ENCODE measurements at regions not wholly inside any gene's neighbourhood (a gene's known extent, or its start where the extent isn't known, plus 50 kb on each side); places are given as distances from the start of the nearest gene placed in this dataset.

- H3K36me3 ChIP-seq (ENCODE audit: insufficient read depth, low read length): no peaks in the 10 kb centered on the region
- no peaks in the 10 kb centered on the region; the same call in 1 of the 2 replicates for H3K9me3 ChIP-seq (ENCODE audit: low read depth, low read length)
- no peak overlapping the region for H3K9ac ChIP-seq (ENCODE audit: insufficient read length)
- no peak for DNase-seq (ENCODE audit: low read depth, low spot score)
- H3K4me3 ChIP-seq: no peak overlapping the region
- TF ChIP-seq POLR2AphosphoS5 (IDR thresholded peaks at IDR 0.05; ENCODE audit: borderline replicate concordance, low read depth, low read length) (no peak), FOXP2 (optimal IDR thresholded peaks at IDR 0.05; ENCODE audit: control extremely low read depth, extremely low read length, insufficient read depth) (no peak), EZH2 (IDR thresholded peaks at IDR 0.05) (no peak)
- no peak overlapping the region for H3K27ac ChIP-seq
Observed at GRCh38 chr9:129291041-129291501, 113.0 kb upstream of the IER5L start.

- TF ChIP-seq POLR2AphosphoS5 (IDR thresholded peaks at IDR 0.05; ENCODE audit: borderline replicate concordance, low read depth, low read length) (no peak), EZH2 (IDR thresholded peaks at IDR 0.05) (no peak), FOXP2 (optimal IDR thresholded peaks at IDR 0.05; ENCODE audit: control extremely low read depth, extremely low read length, insufficient read depth) (no peak)
- DNase-seq (ENCODE audit: low read depth, low spot score): no peak
- Histone ChIP-seq H3K9me3 (ENCODE audit: low read depth, low read length) (no peaks in the 10 kb centered on the region), H3K9ac (ENCODE audit: insufficient read length) (no peak overlapping the region), H3K36me3 (ENCODE audit: insufficient read depth, low read length) (no peaks in the 10 kb centered on the region), H3K27ac (no peak overlapping the region), H3K4me3 (no peak overlapping the region)
Observed at GRCh38 chr9:129290606-129291005, 112.5 kb upstream of the IER5L start.

GRCh38 chr9:129289883-129290282, 111.8 kb upstream of the IER5L start:
- no peaks in the 10 kb centered on the region for H3K36me3 ChIP-seq (ENCODE audit: insufficient read depth, low read length)
- TF ChIP-seq POLR2AphosphoS5 (IDR thresholded peaks at IDR 0.05; ENCODE audit: borderline replicate concordance, low read depth, low read length): no peak
- TF ChIP-seq FOXP2 (optimal IDR thresholded peaks at IDR 0.05; ENCODE audit: control extremely low read depth, extremely low read length, insufficient read depth): no peak
- TF ChIP-seq EZH2 (IDR thresholded peaks at IDR 0.05): no peak
- no peaks in the 10 kb centered on the region for H3K9me3 ChIP-seq (ENCODE audit: low read depth, low read length)
- H3K4me3 ChIP-seq: no peak overlapping the region
- H3K9ac ChIP-seq (ENCODE audit: insufficient read length): no peak overlapping the region
- DNase-seq (ENCODE audit: low read depth, low spot score): no peak
- no peak overlapping the region for H3K27ac ChIP-seq

- no peaks in the 10 kb centered on the region for H3K9me3 ChIP-seq (ENCODE audit: low read depth, low read length)
- no peak overlapping the region for H3K27ac ChIP-seq
- DNase-seq (ENCODE audit: low read depth, low spot score): no peak
- no peak overlapping the region for H3K4me3 ChIP-seq
- TF ChIP-seq FOXP2 (optimal IDR thresholded peaks at IDR 0.05; ENCODE audit: control extremely low read depth, extremely low read length, insufficient read depth) (no peak), POLR2AphosphoS5 (IDR thresholded peaks at IDR 0.05; ENCODE audit: borderline replicate concordance, low read depth, low read length) (no peak), EZH2 (IDR thresholded peaks at IDR 0.05) (no peak)
- no peak overlapping the region for H3K9ac ChIP-seq (ENCODE audit: insufficient read length)
- no peaks in the 10 kb centered on the region for H3K36me3 ChIP-seq (ENCODE audit: insufficient read depth, low read length)
Observed at GRCh38 chr9:129289131-129289731, 111.2 kb upstream of the IER5L start.

GRCh38 chr9:129287619-129288305, 109.7 kb upstream of the IER5L start:
- TF ChIP-seq FOXP2 (optimal IDR thresholded peaks at IDR 0.05; ENCODE audit: control extremely low read depth, extremely low read length, insufficient read depth) (no peak), POLR2AphosphoS5 (IDR thresholded peaks at IDR 0.05; ENCODE audit: borderline replicate concordance, low read depth, low read length) (no peak), EZH2 (IDR thresholded peaks at IDR 0.05) (no peak)
- DNase-seq (ENCODE audit: low read depth, low spot score): no peak
- Histone ChIP-seq H3K27ac (no peak overlapping the region), H3K36me3 (ENCODE audit: insufficient read depth, low read length) (no peaks in the 10 kb centered on the region), H3K9ac (ENCODE audit: insufficient read length) (no peak overlapping the region), H3K9me3 (ENCODE audit: low read depth, low read length) (no peaks in the 10 kb centered on the region), H3K4me3 (no peak overlapping the region)

GRCh38 chr9:129285979-129286772, 108.1 kb upstream of the IER5L start:
- no peak overlapping the region for H3K9ac ChIP-seq (ENCODE audit: insufficient read length)
- H3K4me3 ChIP-seq: no peak overlapping the region
- H3K27ac ChIP-seq: no peak overlapping the region
- TF ChIP-seq FOXP2 (optimal IDR thresholded peaks at IDR 0.05; ENCODE audit: control extremely low read depth, extremely low read length, insufficient read depth) (no peak), EZH2 (IDR thresholded peaks at IDR 0.05) (no peak), POLR2AphosphoS5 (IDR thresholded peaks at IDR 0.05; ENCODE audit: borderline replicate concordance, low read depth, low read length) (no peak)
- no peak for DNase-seq (ENCODE audit: low read depth, low spot score)
- no peaks in the 10 kb centered on the region for H3K9me3 ChIP-seq (ENCODE audit: low read depth, low read length)
- no peaks in the 10 kb centered on the region for H3K36me3 ChIP-seq (ENCODE audit: insufficient read depth, low read length)

GRCh38 chr9:129285382-129285781, 107.3 kb upstream of the IER5L start:
- DNase-seq (ENCODE audit: low read depth, low spot score): no peak
- H3K4me3 ChIP-seq: no peak overlapping the region
- H3K9me3 ChIP-seq (ENCODE audit: low read depth, low read length): no peaks in the 10 kb centered on the region
- TF ChIP-seq POLR2AphosphoS5 (IDR thresholded peaks at IDR 0.05; ENCODE audit: borderline replicate concordance, low read depth, low read length) (no peak), EZH2 (IDR thresholded peaks at IDR 0.05) (no peak), FOXP2 (optimal IDR thresholded peaks at IDR 0.05; ENCODE audit: control extremely low read depth, extremely low read length, insufficient read depth) (no peak)
- H3K36me3 ChIP-seq (ENCODE audit: insufficient read depth, low read length): no peaks in the 10 kb centered on the region
- no peak overlapping the region for H3K27ac ChIP-seq
- H3K9ac ChIP-seq (ENCODE audit: insufficient read length): no peak overlapping the region

GRCh38 chr9:129284607-129285291, 106.7 kb upstream of the IER5L start:
- Histone ChIP-seq H3K9me3 (ENCODE audit: low read depth, low read length) (no peaks in the 10 kb centered on the region), H3K36me3 (ENCODE audit: insufficient read depth, low read length) (no peaks in the 10 kb centered on the region), H3K4me3 (no peak overlapping the region), H3K9ac (ENCODE audit: insufficient read length) (no peak overlapping the region), H3K27ac (no peak overlapping the region)
- DNase-seq (ENCODE audit: low read depth, low spot score): no peak
- TF ChIP-seq EZH2 (IDR thresholded peaks at IDR 0.05) (no peak), POLR2AphosphoS5 (IDR thresholded peaks at IDR 0.05; ENCODE audit: borderline replicate concordance, low read depth, low read length) (no peak), FOXP2 (optimal IDR thresholded peaks at IDR 0.05; ENCODE audit: control extremely low read depth, extremely low read length, insufficient read depth) (no peak)
